SK-N-DZ (cell line): ENCODE measurements at regions not wholly inside any gene's neighbourhood (a gene's known extent, or its start where the extent isn't known, plus 50 kb on each side); places are given as distances from the start of the nearest gene placed in this dataset.
A peak's percentile ranks its signal among the peaks of the same experiment; 100 is the strongest.
"Not testable (repeated sequence)": the region's sequence is repeated elsewhere in the genome, so short reads cannot be mapped to it uniquely, and the experiment has no call there.

Experiments used
- DNase-seq: peaks from one replicate; pipeline ENCODE4 v3.0.0-alpha.2; 2015; ENCODE audit warnings: low spot score

DNA sequence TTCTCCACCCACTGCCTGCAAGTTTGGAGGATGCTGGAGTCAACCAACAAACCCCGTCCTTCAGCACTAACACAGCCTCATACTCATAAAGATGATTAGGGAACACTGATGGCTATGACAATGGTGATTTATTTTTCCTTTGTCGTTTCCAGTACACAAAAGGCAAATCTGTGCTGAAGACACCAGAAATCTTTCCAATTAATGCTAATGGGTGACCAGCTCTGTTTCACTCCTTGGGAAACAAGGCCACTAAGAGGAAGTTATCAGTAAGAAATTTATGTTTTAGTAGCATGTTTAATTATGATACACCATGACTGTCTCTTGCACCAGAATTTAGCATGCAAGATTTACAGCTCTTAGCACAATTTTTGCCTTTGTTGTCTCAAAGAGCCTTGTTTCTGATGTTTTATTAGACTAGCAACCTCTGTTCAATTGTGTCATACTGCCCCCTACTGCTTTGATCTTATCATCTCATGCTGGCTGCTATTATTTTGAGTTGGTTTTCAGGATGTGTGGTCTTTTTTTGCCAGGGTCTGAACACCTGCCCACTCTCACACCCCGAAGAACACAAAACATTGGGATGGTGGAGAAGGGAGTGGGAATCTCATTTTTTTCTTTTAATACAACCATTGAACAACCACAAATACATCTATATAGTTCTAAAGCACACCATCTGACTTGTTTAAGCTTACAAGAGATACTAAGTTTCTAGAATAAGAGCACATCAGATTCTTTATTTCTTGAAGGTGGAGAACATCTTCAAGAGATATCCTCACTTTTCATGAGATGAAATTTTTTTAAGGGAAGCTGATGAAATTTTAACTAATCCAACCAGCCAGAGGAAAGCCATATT is 160.9 kb downstream of the SPTSSA start:
- DNase-seq = peak; percentile 15

DNA sequence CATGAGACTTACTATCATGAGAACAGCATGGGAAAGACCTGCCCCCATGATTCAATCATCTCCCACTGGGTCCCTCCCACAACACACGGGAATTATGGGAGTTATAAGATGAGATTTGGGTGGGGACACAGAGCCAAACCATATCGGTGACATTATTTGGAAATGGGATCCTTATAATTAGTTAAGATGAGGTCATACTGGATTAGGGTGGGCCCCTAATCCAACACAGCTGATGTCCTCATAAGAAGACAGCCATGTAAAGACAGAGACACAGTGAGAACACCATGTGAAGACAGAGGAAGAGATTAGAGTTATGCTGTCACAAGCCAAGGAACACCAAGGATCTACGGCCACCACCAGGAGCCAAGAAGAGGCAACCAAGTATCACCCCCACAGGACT is 161.7 kb downstream of the SPTSSA start:
- DNase-seq = no peak

DNA sequence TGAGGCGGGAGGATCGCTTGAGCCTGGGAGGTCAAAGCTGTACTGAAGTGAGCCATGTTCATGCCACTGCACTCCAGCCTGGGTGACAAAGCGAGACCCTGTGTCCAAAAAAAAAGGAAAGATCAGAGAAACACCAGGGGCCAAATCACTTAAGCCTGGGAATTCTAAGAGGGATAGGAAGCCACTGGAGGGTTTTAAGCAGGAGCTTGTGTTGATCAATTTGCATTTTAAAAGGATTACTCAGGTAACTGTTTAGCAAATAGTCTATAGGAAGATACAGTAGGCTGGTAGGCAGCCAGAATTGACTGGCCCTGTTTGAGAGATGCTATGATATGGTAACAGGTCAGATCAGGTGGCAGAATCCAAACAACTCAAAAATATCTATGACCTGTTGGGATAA is 162.7 kb downstream of the SPTSSA start:
- DNase-seq = no peak

DNA sequence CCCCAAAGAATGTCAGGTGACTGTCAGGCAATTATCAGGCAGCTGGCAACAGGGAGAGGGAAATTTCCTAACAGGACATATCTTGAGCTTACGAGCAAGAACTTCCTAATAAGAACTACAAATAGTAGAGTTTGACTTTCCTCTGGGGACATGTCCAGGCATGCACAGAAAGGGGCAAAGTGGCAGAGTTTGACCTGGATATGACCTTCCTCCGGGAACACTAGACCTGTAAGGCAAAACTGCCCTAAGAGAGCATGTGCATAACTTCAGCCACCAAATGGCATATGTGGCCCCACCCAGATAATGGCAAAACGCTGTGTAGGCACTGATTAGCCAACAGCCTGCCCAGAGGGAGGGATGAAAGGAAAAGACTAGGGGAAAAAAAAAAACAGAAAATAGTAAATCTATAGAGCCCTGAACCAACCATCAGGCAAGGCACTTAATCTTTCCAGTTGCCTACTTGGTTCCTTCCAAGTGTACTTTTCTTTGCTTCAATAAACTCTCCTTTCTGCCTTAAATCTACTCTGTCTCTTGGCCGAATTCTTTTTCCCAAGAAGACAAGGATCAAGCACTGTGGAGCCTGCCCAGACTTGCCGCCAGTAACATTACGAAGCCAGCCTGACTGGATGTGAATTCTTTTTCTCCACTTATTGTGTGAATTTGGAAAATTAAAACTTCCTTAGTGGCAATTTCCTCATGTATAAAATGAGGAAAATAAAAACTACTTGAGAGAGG is 164.1 kb downstream of the SPTSSA start:
- DNase-seq = no peak

DNA sequence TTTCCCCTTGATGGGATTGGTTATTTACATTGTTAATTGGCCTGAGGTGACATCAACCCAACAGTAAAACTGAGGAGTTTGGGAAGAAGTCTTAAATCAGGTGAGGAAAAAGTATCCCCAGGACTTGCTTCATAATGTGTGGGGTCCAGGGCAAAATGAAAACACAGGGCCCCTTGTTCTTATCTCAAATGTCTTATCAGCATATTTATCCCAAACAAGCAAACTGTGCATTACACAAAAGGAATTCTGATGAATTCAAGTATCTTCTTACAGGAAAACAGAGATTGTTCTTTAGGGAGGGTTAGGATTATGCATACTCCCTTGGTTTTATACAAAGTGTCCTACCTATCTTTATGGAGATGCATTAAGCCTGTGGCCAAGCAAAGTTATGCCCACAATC is 178.4 kb downstream of the SPTSSA start:
- no peak for DNase-seq

DNA sequence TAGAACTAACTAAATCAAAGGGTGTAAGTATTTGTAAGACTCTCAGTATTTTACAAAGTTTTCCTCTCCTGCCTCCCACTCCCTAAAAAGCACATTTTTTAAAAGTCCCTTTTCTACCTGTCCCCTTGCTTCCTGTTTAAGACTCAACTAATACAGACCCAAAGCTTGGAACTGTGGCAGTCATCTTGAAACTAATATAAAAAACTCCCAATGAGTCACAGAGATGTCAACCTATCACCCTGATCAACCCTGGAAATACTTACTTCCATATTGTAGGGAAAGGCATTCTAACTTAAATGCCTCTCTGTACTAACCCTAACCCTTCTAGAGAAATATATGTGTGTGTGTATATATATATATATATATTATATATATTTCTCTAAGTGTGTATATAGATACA is 184.8 kb downstream of the SPTSSA start:
- no peak for DNase-seq

DNA sequence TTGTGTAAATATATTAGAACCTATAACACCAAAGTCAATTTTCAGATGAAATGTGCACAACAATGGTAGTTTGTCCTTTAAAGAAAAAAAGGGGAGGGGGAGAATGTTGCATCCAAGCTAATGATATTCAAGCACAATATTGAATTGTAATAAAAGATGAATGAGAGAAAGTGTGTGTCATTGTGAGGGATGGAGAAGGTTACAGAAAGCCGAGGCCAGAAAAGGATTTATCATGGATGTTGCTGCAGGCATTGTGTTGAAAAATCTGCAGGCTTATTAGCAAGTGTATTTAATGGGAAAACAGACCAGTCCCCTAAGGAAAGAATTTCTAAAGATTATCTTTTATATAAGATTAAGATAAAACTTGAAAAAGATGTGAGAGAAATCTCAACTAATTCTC is 186.5 kb downstream of the SPTSSA start:
- DNase-seq = no peak

DNA sequence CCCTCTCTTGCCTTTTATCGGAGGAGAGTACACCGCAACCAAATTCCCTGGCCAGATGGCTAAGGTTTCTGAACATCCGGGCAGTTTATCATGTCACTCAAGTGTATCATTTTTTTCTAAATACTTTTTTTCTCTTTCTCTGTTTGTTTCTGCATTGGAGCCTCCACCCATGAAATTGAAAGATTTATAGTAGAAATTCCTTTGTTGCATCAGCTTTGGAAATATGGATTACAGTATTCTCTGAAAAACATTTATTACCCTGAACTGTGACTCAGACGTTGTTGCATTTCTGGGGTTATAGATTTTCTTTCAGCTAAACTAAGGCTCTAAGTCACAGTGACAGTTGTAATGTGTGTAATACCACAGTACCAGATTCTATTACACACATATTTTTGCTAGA is 187.0 kb downstream of the SPTSSA start:
- DNase-seq = no peak

DNA sequence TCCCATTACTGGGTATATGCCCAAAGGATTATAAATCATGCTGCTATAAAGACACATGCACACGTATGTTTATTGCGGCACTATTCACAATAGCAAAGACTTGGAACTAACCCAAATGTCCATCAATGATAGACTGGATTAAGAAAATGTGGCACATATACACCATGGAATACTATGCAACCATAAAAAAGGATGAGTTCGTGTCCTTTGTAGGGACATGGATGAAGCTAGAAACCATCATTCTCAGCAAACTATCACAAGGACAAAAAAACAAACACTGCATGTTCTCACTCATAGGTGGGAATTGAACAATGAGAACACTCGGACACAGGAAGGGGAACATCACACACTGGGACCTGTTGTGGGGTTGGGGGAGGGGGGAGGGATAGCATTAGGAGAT is 188.3 kb downstream of the SPTSSA start:
- not testable (repeated sequence) for DNase-seq

DNA sequence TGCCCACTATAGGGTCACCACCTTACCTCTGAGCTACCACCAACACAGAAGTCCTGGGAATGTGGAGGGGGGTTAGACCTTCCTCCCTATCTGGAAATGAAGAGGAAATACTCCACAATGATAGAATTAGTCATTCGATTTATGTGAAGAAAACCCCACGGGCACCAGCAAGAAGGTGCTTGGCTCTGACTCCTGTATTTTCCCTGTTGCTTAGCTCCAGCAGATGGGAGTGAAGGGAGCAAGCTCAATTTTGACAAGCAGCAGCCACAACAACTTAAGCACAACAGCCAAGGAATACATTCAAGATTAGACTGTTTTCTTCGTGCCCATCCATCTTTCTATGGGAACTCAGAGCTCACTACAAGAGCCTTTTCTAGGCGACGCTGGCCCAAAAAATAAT is 191.7 kb downstream of the SPTSSA start:
- DNase-seq = no peak

DNA sequence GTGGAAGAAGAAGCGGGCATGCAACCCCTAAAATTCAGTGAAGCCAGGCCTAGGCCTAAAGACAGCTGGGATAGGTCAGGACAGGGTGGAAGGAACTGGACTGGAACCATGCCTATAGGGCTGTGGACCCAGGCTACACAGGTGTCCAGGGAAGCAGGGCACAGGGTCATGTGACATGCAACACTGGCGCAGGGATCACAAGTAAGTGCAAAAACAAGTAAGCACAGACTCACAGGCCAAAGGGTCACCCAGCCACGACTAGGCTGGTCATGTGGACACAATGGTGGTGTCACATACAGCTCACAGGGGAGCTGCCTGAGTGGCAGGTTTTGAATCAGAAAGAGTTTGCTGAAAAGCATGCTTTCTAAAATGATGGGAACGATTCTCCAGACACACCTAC is 195.7 kb downstream of the SPTSSA start:
- no peak for DNase-seq

DNA sequence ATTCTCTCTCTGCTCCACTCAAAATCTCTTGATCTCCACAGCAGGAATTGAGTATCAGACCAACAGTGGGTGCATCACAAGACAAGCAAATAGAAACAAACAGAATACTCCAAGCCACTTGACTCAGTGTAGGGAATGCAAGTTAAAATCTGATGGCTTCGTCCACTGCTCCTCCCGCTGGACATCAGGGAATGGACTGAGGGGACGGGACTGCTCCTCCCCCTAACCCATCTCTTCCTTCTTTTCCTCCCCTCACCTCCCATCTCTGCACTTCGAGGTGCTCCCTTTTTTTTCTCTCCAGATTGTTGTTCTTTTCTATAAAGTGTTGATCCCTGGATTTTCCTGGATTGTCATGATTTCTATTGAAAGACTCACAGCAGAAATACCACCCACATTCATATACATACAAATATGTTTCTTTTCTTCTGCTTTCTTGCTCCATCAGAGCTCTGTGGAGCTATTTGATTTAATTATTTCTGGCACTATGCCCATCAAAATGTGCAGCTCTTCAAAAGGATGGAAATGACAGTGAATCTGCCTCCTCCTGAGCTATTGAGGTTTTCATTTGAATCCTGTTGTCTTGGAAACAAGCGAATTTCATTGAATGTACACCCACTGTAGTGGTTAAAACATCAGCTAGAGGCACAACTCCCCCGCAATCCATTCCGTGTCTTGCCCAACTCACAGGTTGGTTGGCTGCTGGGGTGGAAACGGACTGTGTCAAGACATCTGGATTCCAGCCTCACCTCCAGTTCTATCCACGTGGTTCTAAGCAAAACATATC is 199.7 kb downstream of the SPTSSA start:
- DNase-seq = no peak

DNA sequence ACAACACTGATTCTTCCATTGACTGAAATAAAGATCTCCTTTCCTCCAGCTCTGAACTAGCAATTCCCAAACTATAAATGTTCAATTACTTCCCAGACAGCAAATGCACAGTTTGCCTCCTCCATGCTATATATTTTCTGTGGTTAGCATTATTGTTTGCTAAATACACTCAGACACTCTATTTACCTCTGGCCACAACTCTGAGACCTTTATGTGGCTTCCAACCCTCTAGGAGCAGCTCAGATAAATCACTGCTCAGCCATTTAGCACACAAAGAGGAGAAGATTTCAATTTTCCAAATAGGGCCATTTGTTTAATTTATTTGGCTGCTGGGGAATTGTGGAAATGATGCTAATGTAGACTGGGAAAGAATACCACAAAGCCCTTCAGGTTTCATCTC is 202.0 kb downstream of the SPTSSA start:
- no peak for DNase-seq

DNA sequence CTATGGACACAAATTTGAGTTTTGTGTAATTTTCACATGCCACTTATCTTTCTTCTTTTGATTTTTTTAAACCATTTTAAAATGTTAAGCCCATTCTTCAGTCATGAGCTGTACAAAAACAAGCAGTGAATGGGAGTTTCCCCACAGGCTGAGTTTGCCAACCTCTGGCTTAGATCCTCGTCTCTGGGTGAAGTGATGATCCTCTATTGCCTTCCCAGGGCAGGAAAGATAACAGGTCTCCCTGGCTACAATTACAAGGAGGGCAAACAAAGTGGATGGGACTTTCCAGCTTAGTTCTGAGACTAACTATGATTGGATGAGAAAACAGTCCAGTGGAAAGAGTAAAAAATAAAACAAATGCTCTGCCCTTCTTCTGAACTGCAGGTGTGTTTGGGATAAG is 203.7 kb downstream of the SPTSSA start:
- DNase-seq = no peak

DNA sequence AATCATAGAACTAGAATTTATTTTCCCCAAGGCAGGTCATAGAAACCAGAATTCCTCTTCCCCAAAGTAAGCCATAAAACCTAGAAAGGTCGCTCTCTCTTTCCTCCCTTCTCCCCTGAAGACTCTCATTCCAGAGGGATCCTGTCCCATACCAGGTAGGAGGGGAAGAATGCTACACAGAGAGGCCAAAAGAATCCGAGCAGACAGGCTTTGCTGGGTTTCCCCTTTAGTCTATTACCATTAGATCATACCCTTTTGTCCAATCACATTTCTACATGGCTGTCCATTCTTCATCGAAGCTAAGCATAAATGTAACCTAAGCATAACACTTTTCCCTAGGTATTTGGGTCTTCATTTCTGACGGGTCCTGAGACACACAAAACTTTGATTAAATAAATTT is 204.5 kb downstream of the SPTSSA start:
- DNase-seq = no peak

DNA sequence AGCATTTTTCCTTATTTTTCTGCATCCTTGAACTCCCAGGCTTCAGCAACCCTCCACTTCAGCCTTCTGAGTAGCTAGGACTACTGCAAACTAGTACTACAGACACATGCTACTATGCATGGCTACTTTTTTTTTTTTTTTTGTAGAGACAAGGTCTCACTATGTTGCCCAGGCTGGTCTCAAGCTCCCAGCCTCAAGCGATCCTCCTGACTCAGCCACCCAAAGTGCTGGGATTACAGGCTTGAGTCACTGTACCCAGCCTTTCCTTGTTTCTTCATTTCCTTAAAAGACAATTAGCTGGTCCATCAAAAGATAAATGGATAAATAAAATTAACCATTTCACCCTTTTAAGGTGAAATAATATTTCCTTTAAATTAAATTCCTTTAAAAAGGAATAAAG is 205.8 kb downstream of the SPTSSA start:
- no peak for DNase-seq

DNA sequence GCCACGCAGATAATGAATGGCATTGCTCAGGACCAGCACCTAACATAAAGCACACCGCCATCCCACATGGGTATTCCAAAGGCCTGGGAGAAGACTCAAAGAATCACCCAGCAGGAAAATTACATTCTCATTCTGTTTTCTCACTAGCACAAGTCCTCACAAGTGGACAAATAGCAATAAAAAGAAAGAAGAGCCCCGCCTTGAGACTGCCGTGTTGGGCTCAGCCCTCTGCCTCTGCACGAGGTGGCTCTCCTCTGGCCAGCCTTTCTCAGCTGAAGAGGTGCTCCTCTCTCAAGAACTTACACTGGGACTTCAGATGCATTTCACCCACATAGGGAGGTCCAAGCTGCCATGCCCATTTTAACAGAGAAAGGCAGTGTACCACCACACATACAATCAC is 207.5 kb downstream of the SPTSSA start:
- no peak for DNase-seq

DNA sequence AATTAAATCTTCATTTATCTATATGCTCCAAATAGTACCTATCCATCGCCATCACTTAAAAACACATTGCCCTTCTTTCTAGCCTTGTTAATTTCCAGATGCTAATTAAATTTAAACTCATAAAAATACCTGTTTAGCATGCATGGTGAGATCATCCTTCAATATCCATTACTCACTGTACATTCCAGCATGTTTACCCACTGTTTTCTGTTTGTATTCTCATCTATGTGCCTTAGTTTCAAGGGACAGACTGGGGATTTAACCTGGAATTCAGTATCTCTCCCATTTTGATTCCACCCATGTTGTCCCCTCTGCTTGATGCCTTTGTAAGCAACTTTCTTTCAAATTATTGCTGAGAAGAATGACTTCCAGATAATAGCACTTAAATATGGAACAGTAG is 208.0 kb downstream of the SPTSSA start:
- no peak for DNase-seq

DNA sequence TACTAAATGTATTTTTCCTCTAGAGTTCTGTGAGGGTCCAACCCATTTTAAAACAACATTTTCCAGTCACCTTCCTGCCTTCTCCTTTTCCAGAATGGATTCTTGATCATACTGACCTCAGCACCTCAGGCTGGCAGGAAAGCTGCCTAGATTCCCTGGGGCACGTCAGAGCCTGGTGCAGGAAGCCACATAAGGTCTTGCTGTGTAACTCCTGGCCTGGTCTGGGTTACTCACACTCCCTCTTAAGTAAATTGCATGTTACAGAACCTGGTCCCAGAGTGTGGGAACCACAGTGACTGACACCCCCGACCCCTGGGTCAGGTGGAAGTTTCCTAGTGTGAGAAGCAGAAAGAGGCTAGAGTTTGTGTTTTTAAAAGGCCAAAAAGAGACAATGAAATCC is 209.8 kb downstream of the SPTSSA start:
- DNase-seq = no peak

DNA sequence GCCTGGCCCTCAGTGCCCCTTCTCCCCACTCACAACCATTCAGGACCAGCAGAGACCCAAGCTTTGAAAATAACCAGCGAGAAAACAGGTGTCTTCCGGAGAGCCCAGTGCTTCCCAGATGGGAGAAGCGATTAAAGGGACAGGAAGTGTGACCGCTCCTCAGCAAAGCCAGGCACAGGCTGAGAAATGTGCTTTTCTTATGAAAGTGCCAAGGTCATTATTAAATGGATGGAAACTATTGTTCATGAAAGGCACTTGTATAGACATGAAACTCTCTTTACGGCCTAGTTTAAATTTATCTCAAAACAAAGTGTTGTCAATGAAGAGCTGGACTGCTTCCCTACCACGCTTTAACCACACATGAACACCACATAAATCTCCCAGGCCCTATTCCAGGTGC is 210.4 kb downstream of the SPTSSA start:
- DNase-seq = no peak

DNA sequence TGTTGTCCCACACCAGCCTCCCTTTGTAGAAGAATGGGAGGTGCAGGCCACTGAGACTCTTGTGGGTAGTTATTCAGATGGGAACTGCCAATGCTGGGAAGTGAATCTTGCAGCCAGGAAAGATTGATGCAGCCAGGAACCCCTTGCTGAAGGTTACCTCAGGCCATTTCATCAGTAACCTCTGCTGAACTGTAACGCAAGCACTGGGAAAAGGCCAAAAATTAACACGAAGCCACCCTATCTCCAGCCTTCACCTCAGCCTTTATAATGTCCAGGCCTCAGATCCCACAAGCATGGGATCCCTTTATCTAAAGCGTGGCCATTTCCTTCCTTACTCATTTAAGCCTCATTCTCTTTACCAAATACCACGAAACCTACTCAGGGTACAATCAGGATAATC is 211.1 kb downstream of the SPTSSA start:
- DNase-seq = no peak

DNA sequence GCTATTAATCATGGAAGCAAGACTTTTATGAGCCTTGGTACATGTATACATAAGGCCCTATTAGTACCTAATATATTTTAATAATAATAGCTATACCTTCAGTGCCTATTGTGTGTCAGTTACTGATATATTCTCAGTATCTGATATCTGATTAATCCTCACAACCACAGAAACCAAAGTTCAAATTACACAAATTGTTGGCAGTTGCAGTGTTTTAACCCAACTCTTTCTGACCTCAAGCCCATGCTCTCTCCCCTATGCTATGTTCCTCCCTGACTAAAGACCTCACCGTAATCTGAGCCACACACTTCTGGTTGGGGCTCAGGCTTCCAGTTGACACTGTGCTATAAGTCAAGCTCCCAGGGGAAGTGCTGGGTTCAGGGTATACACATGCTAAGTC is 214.4 kb downstream of the SPTSSA start:
- DNase-seq = no peak
